ENCODE measurements at regions not wholly inside any gene's neighbourhood (a gene's known extent, or its start where the extent isn't known, plus 50 kb on each side); places are given as distances from the start of the nearest gene placed in this dataset.
"Not testable (repeated sequence)": the region's sequence is repeated elsewhere in the genome, so short reads cannot be mapped to it uniquely, and the experiment has no call there.

GRCh38 chr5:82614706-82615105, 336.6 kb upstream of the RPS23 start:
- FAIRE-seq: no peak

GRCh38 chr5:82613891-82614290, 335.7 kb upstream of the RPS23 start:
- DNase-seq (ENCODE audit: low spot score) (no peak), FAIRE-seq (no peak)

More at GRCh38 chr5:82614706-82615105, 336.6 kb upstream of the RPS23 start:
- no peak for DNase-seq (ENCODE audit: low spot score)

GRCh38 chr5:82610686-82611085, 332.5 kb upstream of the RPS23 start:
- DNase-seq (ENCODE audit: low spot score) (no peak), FAIRE-seq (no peak)

DNA sequence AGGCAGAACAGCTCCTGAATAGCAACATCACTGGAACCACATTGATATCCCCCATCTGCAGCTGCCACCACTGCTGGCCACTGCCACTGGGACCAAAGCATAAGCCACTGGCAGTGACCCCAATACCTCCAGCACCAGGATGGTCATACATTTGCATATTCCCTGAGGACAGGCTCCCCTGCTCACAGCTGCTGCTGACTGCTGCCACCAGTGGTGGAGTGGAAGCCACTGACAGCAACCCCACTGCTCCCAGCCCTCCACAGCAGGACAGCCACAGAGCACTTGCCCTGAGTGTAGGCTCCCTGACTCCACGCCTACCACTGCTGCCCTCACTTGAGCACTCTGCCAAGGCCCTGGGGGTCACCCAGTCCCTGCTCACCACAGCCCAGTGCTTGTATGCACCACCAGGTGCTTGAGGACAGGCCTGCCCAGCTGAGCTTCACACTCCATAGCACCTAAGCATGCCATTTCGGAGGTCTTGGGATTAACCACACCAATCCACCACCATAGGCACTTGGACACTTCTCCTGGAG, 327.4 kb upstream of the RPS23 start:
- FAIRE-seq (no peak), DNase-seq (ENCODE audit: low spot score) (no peak)

DNA sequence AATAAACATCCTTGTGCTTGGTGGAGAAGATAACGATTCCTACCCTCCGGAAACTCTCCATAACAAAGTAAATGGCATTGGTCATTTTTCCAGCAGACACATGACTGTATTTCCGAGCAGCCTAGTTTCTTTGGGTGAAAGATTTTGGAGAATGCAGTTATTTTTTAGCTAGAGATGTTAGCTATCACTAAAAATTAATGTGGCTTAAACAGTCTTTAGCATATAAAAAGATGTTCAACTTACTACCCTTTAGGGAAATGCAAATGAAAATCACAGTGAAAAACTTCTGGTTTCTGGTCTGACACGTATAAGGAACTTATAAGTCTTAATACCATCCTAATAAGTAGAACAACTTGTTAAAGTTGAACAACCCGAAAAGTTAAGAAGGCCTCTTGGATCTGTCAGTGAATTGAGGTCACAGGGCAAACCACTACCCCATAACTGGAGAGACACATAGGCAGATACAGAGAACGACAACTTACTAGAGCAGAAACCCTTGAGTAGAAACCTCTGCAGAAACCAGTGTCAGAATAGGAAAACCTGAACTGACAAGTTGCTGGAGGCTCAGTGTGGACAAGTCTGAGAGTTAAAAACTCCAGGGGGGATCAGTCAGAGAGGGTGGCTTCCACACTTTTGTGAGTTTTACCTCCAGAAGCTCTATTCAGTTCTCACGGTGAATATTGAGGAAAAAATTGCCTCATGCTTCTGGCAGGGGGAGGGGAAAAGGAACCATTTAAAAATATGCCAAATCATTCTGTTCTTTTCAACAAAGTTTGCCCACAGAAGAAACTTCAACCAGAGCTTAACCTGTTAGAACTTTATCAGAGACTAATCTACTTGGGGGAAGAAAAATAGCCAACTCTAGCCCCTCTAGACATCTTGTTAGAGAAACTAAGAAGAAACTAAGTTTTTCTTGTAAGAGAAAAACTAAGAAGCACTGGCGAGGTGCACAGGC, 325.2 kb upstream of the RPS23 start:
- DNase-seq (ENCODE audit: low spot score) (no peak), FAIRE-seq (no peak)

- FAIRE-seq: no peak
- DNase-seq (ENCODE audit: low spot score): no peak
Observed at GRCh38 chr5:82601861-82602260, 323.7 kb upstream of the RPS23 start.

- no peak for FAIRE-seq
Observed at GRCh38 chr5:82601077-82601476, 322.9 kb upstream of the RPS23 start.

DNA sequence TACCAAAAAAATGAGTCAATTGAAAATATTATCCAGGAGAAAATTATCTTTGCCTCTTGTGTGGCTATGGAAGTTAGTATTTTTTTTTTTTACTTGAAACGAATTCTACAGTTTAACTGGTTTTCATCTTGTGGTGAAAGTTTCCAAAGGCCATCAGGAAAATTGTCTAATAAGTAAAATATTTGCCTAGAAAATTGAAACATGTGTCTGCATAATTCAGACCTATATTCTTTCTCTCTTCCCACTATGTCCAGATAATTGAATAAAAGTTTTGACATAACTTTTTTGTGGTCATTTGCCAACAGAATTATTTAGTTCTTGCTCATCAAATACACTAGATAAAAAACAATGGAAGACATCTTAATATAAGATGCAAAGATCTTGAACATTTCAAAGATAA, 321.5 kb upstream of the RPS23 start:
- no peak for DNase-seq (ENCODE audit: low spot score)
- FAIRE-seq: no peak

More at GRCh38 chr5:82601077-82601476, 322.9 kb upstream of the RPS23 start:
- DNase-seq (ENCODE audit: low spot score): no peak

DNA sequence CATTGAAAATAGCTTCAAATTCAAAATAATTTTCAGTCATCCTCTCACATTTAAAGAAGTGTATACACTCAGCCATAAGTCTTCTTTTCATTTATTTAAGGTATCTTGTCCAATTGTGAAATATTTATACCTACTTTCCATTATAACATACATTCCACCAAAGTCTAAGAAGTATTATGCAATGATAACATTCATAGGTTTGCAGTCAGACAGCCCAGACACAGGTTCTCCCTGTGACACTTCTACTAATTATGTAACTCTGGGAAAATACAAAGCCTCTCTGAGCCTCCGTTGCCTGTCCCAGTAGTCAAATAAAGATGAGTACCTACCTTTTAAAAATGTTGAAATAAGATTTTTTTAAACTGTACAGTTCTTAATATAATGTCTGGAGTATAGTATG, 320.9 kb upstream of the RPS23 start:
- DNase-seq (ENCODE audit: low spot score) (no peak), FAIRE-seq (no peak)

- FAIRE-seq (no peak), DNase-seq (ENCODE audit: low spot score) (no peak)
Observed at GRCh38 chr5:82597437-82597836, 319.3 kb upstream of the RPS23 start.

DNA sequence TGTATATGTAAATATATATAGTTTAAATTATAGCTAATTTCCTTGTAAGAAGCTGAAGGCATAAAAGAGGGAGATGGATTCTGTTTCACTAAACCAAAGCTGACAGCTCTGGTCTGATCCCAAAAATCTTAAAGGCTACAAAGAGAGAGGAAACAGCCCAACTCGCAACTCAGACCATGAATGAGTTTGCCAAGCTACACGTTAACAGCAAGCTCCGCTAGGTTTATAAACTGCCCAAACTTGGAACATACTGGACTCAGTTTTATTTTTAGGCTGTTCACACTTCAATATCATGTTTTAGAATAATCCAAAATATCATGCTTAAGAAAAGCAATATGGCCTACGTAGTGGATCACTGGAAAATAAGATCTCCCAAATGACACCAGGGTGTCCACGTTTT, 318.3 kb upstream of the RPS23 start:
- FAIRE-seq: no peak

DNA sequence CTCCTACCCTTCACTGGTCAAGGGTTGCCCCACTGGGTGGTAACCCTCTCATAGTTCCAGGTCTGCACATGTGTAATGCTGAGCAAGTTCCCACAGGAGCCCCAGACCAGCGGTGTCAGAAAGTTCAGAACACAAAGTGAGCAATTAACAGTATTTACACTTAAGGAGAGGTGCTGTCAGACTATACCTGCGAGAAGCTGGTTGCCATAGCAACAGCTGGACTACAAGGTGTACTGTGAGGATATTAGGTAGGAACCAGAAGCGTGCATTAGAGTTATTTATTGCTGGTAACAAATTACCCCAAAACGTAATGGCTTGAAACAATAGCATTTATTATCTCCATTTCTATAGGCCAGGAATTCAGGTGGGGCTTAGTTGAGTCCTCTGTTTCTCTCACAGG, 317.0 kb upstream of the RPS23 start:
- FAIRE-seq: no peak
- DNase-seq (ENCODE audit: low spot score): no peak

More for the DNA sequence above, 318.3 kb upstream of the RPS23 start:
- no peak for DNase-seq (ENCODE audit: low spot score)

DNA sequence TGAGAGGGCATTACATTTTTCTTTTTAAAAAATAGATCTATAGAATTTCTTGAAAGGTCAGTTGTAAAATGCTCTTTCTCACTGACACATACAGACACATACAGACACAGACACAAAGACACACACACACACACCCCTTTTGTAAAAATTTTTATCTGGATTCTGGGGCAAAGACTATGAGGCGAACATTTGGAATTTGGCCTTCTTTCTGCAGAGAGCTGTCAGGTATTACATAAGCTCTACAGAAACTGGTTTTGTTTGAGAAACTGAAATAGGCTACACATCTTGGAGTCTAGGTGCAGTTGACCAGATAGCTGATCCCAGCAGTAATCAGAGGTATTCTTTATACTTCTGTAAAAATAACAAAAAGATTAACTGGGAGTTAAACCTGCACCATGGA, 315.9 kb upstream of the RPS23 start:
- FAIRE-seq (no peak), DNase-seq (ENCODE audit: low spot score) (no peak)

DNA sequence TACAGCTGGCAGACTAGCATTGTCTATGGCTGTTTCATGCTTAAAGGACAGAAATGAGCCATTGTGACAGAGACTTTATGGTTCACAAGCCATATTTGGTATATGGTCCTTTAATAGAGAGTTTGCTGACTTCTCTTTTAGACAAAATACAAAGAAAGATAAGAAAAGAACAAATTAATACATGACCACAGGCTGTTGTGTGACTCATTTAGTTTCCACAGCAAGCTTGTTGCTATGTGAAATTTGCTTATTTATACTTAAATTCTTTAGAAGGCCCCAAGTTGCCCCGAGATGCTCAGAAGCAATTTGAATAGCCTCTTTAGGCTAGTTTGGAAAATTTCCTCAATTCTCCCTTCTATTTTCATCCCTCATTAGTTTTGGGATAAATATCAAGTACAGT, 315.3 kb upstream of the RPS23 start:
- DNase-seq (ENCODE audit: low spot score) (no peak), FAIRE-seq (no peak)

- DNase-seq (ENCODE audit: low spot score) (no peak), FAIRE-seq (no peak)
Observed at GRCh38 chr5:82591021-82591515, 312.9 kb upstream of the RPS23 start.

- no peak for FAIRE-seq
Observed at GRCh38 chr5:82590112-82590511, 312.0 kb upstream of the RPS23 start.

DNA sequence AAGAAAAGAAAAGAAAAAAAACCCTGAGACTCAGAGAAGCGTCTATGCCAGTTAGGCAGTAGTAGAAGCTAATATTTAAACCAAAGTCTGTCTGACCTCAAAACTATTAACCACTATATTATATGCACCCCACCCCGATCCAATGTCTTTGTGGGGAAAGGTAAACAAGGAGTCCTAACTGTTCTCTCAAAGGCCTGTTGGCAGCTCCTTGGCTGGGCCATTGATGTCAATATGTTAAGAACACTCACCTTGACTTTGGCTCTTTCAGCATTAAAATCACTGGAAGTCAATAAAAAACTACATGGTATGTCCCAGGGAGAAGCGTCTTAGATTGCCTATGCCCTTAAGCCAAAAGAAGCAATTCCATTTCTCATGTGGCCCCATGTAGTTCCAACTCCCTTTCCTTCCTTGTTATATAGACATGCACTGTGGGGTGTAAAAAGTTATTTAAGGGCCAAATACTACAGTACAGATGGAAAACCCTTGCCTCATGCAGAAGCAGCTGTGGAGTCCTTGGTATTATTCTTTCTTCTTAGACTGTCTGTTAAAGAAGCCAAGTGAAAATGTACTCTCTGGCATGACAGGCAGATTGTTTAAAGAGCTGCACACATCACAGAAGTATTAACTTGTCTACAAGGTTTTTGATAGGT, 308.6 kb upstream of the RPS23 start:
- no peak for FAIRE-seq
- no peak for DNase-seq (ENCODE audit: low spot score)

More at GRCh38 chr5:82590112-82590511, 312.0 kb upstream of the RPS23 start:
- no peak for DNase-seq (ENCODE audit: low spot score)

DNA sequence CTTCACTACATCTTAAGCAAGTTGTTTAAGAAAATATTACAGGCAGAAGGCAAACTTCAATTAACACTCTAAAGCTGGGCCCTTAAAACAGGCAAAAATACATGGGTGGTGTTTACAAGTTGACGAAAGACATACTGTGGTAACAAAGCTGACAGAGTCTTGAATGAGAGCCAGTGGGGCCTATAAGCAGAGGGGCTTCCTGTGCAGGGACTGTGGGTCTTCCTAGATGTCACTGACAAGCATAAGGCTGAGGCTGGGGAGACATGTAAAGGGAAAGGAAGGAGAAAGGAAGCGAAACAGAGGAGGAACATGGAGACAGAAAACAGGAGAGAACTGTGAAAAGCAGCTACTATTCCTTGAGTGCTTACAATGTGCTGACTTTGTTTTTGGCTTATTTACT, 308.0 kb upstream of the RPS23 start:
- FAIRE-seq: no peak
- no peak for DNase-seq (ENCODE audit: low spot score)

- FAIRE-seq: no peak
- DNase-seq (ENCODE audit: low spot score): no peak
Observed at GRCh38 chr5:82584631-82585030, 306.5 kb upstream of the RPS23 start.

DNA sequence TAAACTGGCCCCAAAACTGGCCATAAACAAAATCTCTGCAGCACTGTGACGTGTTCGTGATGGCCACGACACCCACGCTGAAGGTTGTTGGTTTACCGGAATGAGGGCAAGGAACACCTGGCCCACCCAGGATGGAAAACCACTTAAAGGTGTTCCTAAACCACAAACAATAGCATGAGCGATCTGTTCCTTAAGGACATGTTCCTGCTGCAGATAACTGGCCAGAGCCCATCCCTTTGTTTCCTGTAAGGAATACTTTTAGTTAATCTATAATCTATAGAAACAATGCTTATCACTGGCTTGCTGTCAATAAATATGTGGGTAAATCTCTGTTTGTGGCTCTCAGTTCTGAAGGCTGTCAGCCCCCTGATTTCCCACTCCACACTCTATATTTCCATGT, 305.2 kb upstream of the RPS23 start:
- not testable (repeated sequence) for FAIRE-seq; DNase-seq (ENCODE audit: low spot score)

DNA sequence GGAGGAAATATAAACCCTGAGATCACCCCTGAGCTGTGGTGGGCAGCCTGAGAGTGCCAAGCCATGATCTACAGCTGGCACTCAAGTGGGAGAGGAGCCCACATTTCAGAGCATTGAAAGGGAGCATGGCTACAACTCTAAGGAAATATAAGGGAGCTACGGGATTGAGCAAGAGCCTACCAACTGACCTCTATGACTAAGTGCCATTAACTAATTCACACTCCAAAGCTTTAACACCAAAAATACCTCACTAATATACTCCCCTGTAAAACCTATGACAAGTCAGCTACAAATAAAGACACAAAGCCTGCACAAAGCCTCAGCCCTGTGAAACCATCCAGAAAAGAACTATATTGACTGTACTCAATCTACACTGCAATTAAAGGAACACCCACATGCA, 286.8 kb upstream of the RPS23 start:
- DNase-seq (ENCODE audit: low spot score) (no peak), FAIRE-seq (no peak)

GRCh38 chr5:82563745-82564144, 285.6 kb upstream of the RPS23 start:
- DNase-seq (ENCODE audit: low spot score) (no peak), FAIRE-seq (no peak)
